ENCODE measurements at regions not wholly inside any gene's neighbourhood (a gene's known extent, or its start where the extent isn't known, plus 50 kb on each side); places are given as distances from the start of the nearest gene placed in this dataset.

DNA sequence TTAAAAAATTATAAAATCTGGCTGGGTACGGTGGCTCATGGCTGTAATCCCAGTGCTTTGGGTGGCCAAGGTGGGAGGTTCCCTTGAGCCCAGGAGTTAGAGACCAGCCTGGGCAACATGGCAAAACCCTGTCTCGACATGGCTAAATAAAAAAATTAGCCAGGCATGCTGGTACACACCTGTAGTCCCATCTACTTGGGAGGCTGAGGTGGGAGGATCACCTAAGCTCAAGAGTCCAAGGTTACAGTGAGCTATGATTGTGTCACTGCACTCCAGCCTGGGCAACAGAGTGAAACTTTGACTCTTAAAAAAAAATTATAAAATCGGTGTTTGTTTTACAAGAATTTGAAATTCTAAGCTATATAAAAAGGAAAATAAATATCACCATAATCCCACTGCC is 141.8 kb downstream of the SLC38A6 start:
- TF ChIP-seq CTCF (conservative IDR thresholded peaks at IDR 0.05) (no peak), EZH2 (IDR thresholded peaks at IDR 0.05; ENCODE audit: low read depth) (no peak)
